ENCODE measurements at regions not wholly inside any gene's neighbourhood (a gene's known extent, or its start where the extent isn't known, plus 50 kb on each side); places are given as distances from the start of the nearest gene placed in this dataset.

DNA sequence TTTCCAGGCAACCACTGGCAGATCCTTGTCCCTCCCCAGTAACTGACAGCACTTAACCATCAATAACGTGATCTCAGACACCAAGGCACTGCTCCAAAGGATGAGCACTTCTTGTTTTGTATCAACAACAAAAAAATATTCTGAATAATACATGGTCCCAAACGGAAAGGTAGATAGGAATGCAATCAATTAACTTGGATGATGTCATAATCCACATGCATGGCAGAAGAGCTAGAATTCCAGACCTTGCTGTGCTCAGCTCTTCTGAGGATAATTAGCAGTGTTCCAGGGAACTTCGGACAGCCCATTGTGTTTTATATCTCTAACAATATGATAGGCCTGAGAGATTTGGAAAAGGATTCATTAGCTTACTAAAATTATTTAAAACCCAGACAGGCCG, 288.4 kb upstream of the PCSK5 start:
- TF ChIP-seq, protein P1, sequence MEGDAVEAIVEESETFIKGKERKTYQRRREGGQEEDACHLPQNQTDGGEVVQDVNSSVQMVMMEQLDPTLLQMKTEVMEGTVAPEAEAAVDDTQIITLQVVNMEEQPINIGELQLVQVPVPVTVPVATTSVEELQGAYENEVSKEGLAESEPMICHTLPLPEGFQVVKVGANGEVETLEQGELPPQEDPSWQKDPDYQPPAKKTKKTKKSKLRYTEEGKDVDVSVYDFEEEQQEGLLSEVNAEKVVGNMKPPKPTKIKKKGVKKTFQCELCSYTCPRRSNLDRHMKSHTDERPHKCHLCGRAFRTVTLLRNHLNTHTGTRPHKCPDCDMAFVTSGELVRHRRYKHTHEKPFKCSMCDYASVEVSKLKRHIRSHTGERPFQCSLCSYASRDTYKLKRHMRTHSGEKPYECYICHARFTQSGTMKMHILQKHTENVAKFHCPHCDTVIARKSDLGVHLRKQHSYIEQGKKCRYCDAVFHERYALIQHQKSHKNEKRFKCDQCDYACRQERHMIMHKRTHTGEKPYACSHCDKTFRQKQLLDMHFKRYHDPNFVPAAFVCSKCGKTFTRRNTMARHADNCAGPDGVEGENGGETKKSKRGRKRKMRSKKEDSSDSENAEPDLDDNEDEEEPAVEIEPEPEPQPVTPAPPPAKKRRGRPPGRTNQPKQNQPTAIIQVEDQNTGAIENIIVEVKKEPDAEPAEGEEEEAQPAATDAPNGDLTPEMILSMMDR (IDR thresholded peaks at IDR 0.05), result no peak
- no peak for TF ChIP-seq EZH2 (IDR thresholded peaks at IDR 0.05; ENCODE audit: borderline replicate concordance, insufficient read depth, low read depth, low read length, poor library complexity, severe bottlenecking)

All from B cell (primary cell).